Stimulated activated CD4-positive, alpha-beta T cell treated with anti-CD3 and anti-CD28 coated beads, Interleukin-4, amount 100 ng/mL, for 4 hours (primary cell): ENCODE measurements at regions not wholly inside any gene's neighbourhood (a gene's known extent, or its start where the extent isn't known, plus 50 kb on each side); places are given as distances from the start of the nearest gene placed in this dataset.
"Not testable (repeated sequence)": the region's sequence is repeated elsewhere in the genome, so short reads cannot be mapped to it uniquely, and the experiment has no call there.

Experiments
- DNase-seq, 2 experiments: peaks; one replicate each; pipeline ENCODE4 v3.0.0-alpha.2; 2020

GRCh38 chr18:40179729-40180461 is 1775.1 kb upstream of the PIK3C3 start:
- no peak for DNase-seq

- DNase-seq, result no peak
Observed at GRCh38 chr18:40168026-40168425, 1787.0 kb upstream of the PIK3C3 start.

- no peak for DNase-seq
Observed at GRCh38 chr18:40163254-40163653, 1791.8 kb upstream of the PIK3C3 start.

GRCh38 chr18:40160361-40160760 is 1794.7 kb upstream of the PIK3C3 start:
- DNase-seq, result no peak

GRCh38 chr18:40159141-40160017 is 1795.7 kb upstream of the PIK3C3 start:
- no peak for DNase-seq

GRCh38 chr18:40157120-40157519 is 1797.9 kb upstream of the PIK3C3 start:
- DNase-seq, result no peak

GRCh38 chr18:40152859-40153258 is 1802.2 kb upstream of the PIK3C3 start:
- no peak for DNase-seq

- DNase-seq, result no peak
Observed at GRCh38 chr18:40148960-40149359, 1806.1 kb upstream of the PIK3C3 start.

- no peak for DNase-seq
Observed at GRCh38 chr18:40133253-40133652, 1821.8 kb upstream of the PIK3C3 start.

GRCh38 chr18:40132438-40132837 is 1822.6 kb upstream of the PIK3C3 start:
- DNase-seq, result not testable (repeated sequence)

- DNase-seq, result no peak
Observed at GRCh38 chr18:40124107-40124506, 1830.9 kb upstream of the PIK3C3 start.

- no peak for DNase-seq
Observed at GRCh38 chr18:40120796-40121391, 1834.1 kb upstream of the PIK3C3 start.

GRCh38 chr18:40120356-40120755 is 1834.7 kb upstream of the PIK3C3 start:
- no peak for DNase-seq

GRCh38 chr18:40119581-40119980 is 1835.5 kb upstream of the PIK3C3 start:
- not testable (repeated sequence) for DNase-seq

GRCh38 chr18:40110455-40110854 is 1844.6 kb upstream of the PIK3C3 start:
- no peak for DNase-seq

GRCh38 chr18:40109252-40110049 is 1845.6 kb upstream of the PIK3C3 start:
- DNase-seq, result no peak

GRCh38 chr18:40108596-40108995 is 1846.4 kb upstream of the PIK3C3 start:
- DNase-seq, result no peak

- no peak for DNase-seq
Observed at GRCh38 chr18:40102903-40103302, 1852.1 kb upstream of the PIK3C3 start.

GRCh38 chr18:40099641-40100040 is 1855.4 kb upstream of the PIK3C3 start:
- DNase-seq, result no peak

- DNase-seq, result no peak
Observed at GRCh38 chr18:40096675-40097074, 1858.4 kb upstream of the PIK3C3 start.

- DNase-seq, result no peak
Observed at GRCh38 chr18:40094441-40094840, 1860.6 kb upstream of the PIK3C3 start.

- no peak for DNase-seq
Observed at GRCh38 chr18:40088130-40088529, 1866.9 kb upstream of the PIK3C3 start.

GRCh38 chr18:40079786-40080185 is 1875.2 kb upstream of the PIK3C3 start:
- DNase-seq, result no peak
